Keratinocyte (primary cell): ENCODE measurements at regions not wholly inside any gene's neighbourhood (a gene's known extent, or its start where the extent isn't known, plus 50 kb on each side); places are given as distances from the start of the nearest gene placed in this dataset.

ENCODE experiments used
- DNase-seq: peaks from one replicate; pipeline ENCODE4 v3.0.0-alpha.2; 2011; ENCODE audit warnings: low read depth, missing footprints, low spot score
- FAIRE-seq: peaks from 2 replicates; lab custom pipeline; 2011; peaks lifted over from hg19 to GRCh38; lab: Jason Lieb, UNC
- H2AFZ ChIP-seq: 2 replicates; pipeline ENCODE4 v1.6.0; 2012; ENCODE audit warnings: low read length, control low read depth, inconsistent platforms; ENCODE audit not compliant: control insufficient read depth
- H3K27ac ChIP-seq: 2 replicates; pipeline ENCODE4 v1.5.1; 2011; ENCODE audit warnings: low read length; ENCODE audit not compliant: control insufficient read depth, insufficient read depth
- H3K27me3 ChIP-seq: 3 replicates; pipeline ENCODE4 v1.6.0; 2011; ENCODE audit warnings: low read length; ENCODE audit not compliant: control insufficient read depth, insufficient read depth; ENCODE audit errors: extremely low read depth
- H3K36me3 ChIP-seq, 2 experiments: 2 replicates in 1 of 2; 3 replicates in 1 of 2; pipeline ENCODE4 v1.5.1; 2011; ENCODE audit warnings: low read length in 2 of 2, mild to moderate bottlenecking in 1 of 2; ENCODE audit not compliant: control insufficient read depth in 2 of 2, insufficient read depth in 2 of 2; ENCODE audit errors: extremely low read depth in 1 of 2
- H3K4me1 ChIP-seq: 3 replicates; pipeline ENCODE4 v1.5.1; 2011; ENCODE audit warnings: low read length; ENCODE audit not compliant: control insufficient read depth, insufficient read depth; ENCODE audit errors: extremely low read depth
- H3K4me2 ChIP-seq: 3 replicates; pipeline ENCODE4 v1.6.0; 2011; ENCODE audit warnings: low read depth, low read length; ENCODE audit not compliant: control insufficient read depth, insufficient read depth; ENCODE audit errors: extremely low read depth
- H3K4me3 ChIP-seq, 3 experiments: fragments of 200-600 bp in 1 of 3; sonication (generic) in 1 of 3; 2 replicates in 2 of 3; 3 replicates in 1 of 3; pipeline ENCODE4 v1.5.1; 2011 to 2016; ENCODE audit warnings: low read length in 3 of 3, mild to moderate bottlenecking in 3 of 3, control low read depth in 2 of 3, inconsistent platforms in 1 of 3, low read depth in 1 of 3, mixed read lengths in 1 of 3, mixed run types in 1 of 3, moderate library complexity in 1 of 3; ENCODE audit not compliant: control insufficient read depth in 2 of 3, insufficient read depth in 2 of 3; ENCODE audit errors: extremely low read depth in 1 of 3
- H3K79me2 ChIP-seq: 2 replicates; pipeline ENCODE4 v1.6.0; 2012; ENCODE audit warnings: low read length; ENCODE audit not compliant: control insufficient read depth, insufficient read depth
- H3K9ac ChIP-seq: 3 replicates; pipeline ENCODE4 v1.6.0; 2011; ENCODE audit warnings: low read length; ENCODE audit not compliant: control insufficient read depth, insufficient read depth; ENCODE audit errors: extremely low read depth
- H3K9me1 ChIP-seq: 3 replicates; pipeline ENCODE4 v1.6.0; 2011; ENCODE audit warnings: low read length; ENCODE audit not compliant: control insufficient read depth, insufficient read depth; ENCODE audit errors: extremely low read depth
- H3K9me3 ChIP-seq: 2 replicates; pipeline ENCODE4 v1.5.1; 2012; ENCODE audit warnings: low read depth, low read length; ENCODE audit not compliant: control insufficient read depth
- H4K20me1 ChIP-seq: 3 replicates; pipeline ENCODE4 v1.6.0; 2011; ENCODE audit warnings: low read length; ENCODE audit not compliant: control insufficient read depth, insufficient read depth; ENCODE audit errors: extremely low read depth
- CTCF ChIP-seq, 3 experiments: IDR thresholded peaks in 1 of 3; conservative IDR thresholded peaks in 1 of 3; optimal IDR thresholded peaks in 1 of 3; 2 replicates in 2 of 3; 3 replicates in 1 of 3; pipeline versions ENCODE3 to v1.5.1; 2011; ENCODE audit warnings: low read length in 3 of 3, mild to moderate bottlenecking in 3 of 3, moderate library complexity in 2 of 3, control low read depth in 1 of 3, inconsistent platforms in 1 of 3; ENCODE audit not compliant: insufficient read depth in 2 of 3; ENCODE audit errors: extremely low read depth in 1 of 3
- EZH2 ChIP-seq: IDR thresholded peaks from one replicate; pipeline ENCODE4 v1.6.1; 2012; ENCODE audit warnings: inconsistent platforms, mild to moderate bottlenecking, low read length, moderate library complexity
- dilution Hi-C: fragments of 300-500 bp; cut with MboI; formaldehyde crosslinking; loops from one replicate; pipeline ENCODE4 v1.7.0; 2020; ENCODE audit warnings: low sequenced_read_pairs; ENCODE audit not compliant: extremely low pct_ligation_motif_present

GRCh38 chr5:122229551-122229950, 82.5 kb upstream of the SNCAIP start:
- no peak overlapping the region for H3K27ac ChIP-seq
- FAIRE-seq (no peak), DNase-seq (no peak)
- H3K9me1 ChIP-seq, result no peaks in the 10 kb centered on the region
- TF ChIP-seq EZH2 (no peak), CTCF (optimal IDR thresholded peaks at IDR 0.05 in 1 of 3, IDR thresholded peaks at IDR 0.05 in 1 of 3, conservative IDR thresholded peaks at IDR 0.05 in 1 of 3; ENCODE audit: extremely low read depth in 1 of 3, insufficient read depth in 2 of 3, low read length in 3 of 3) (no peak)
- no peaks in the 10 kb centered on the region for H3K4me1 ChIP-seq
- H4K20me1 ChIP-seq, result no peaks in the 10 kb centered on the region
- H2AFZ ChIP-seq, result no peak overlapping the region
- H3K9me3 ChIP-seq, result no peaks in the 10 kb centered on the region
- H3K9ac ChIP-seq, result no peak overlapping the region
- H3K4me3 ChIP-seq, result no peak overlapping the region
- dilution Hi-C loops, result no loop called here
- no peak overlapping the region for H3K4me2 ChIP-seq
- no peaks in the 10 kb centered on the region for H3K36me3 ChIP-seq
- no peaks in the 10 kb centered on the region for H3K27me3 ChIP-seq
- no peaks in the 10 kb centered on the region for H3K79me2 ChIP-seq

- Histone ChIP-seq H3K27ac (no peak overlapping the region), H3K9ac (no peak overlapping the region), H3K4me1 (peaks cover 14% of the 10 kb centered on the region), H4K20me1 (no peaks in the 10 kb centered on the region), H3K4me2 (no peak overlapping the region), H3K27me3 (no peaks in the 10 kb centered on the region), H2AFZ (no peak overlapping the region), H3K79me2 (no peaks in the 10 kb centered on the region), H3K9me1 (no peaks in the 10 kb centered on the region), H3K36me3 (no peaks in the 10 kb centered on the region), H3K9me3 (no peaks in the 10 kb centered on the region), H3K4me3 (no peak overlapping the region)
- dilution Hi-C loops, result no loop called here
- DNase-seq (peak; percentile 28), FAIRE-seq (peak; percentile 76)
- TF ChIP-seq EZH2 (no peak), CTCF (optimal IDR thresholded peaks at IDR 0.05 in 1 of 3, IDR thresholded peaks at IDR 0.05 in 1 of 3, conservative IDR thresholded peaks at IDR 0.05 in 1 of 3; ENCODE audit: extremely low read depth in 1 of 3, insufficient read depth in 2 of 3, low read length in 3 of 3) (peak in 1 of 3 experiments; percentile 26)
These were observed 75.6 kb upstream of the SNCAIP start for GRCh38 chr5:122236270-122237040.
